ENCODE measurements at regions not wholly inside any gene's neighbourhood (a gene's known extent, or its start where the extent isn't known, plus 50 kb on each side); places are given as distances from the start of the nearest gene placed in this dataset.

- TF ChIP-seq SMC3 (IDR thresholded peaks at IDR 0.05; ENCODE audit: low read depth, low read length) (no peak), BHLHE40 (IDR thresholded peaks at IDR 0.05; ENCODE audit: low read depth, low read length) (no peak), MXI1 (IDR thresholded peaks at IDR 0.05; ENCODE audit: borderline replicate concordance, low read depth, low read length) (no peak), CTCF (conservative IDR thresholded peaks at IDR 0.05; ENCODE audit: low read depth, low read length) (no peak), RCOR1 (IDR thresholded peaks at IDR 0.05; ENCODE audit: insufficient replicate concordance, low read length) (no peak), MAZ (IDR thresholded peaks at IDR 0.05; ENCODE audit: borderline replicate concordance, low read depth, low read length) (no peak), MAFK (IDR thresholded peaks at IDR 0.05; ENCODE audit: low read depth, low read length) (no peak), NFE2L2 (IDR thresholded peaks at IDR 0.05; ENCODE audit: low read depth, low read length) (no peak), CHD1 (IDR thresholded peaks at IDR 0.05; ENCODE audit: low read depth, low read length) (no peak), RAD21 (IDR thresholded peaks at IDR 0.05; ENCODE audit: low read length) (no peak), CEBPB (IDR thresholded peaks at IDR 0.05; ENCODE audit: low read depth, low read length) (no peak), ELK1 (IDR thresholded peaks at IDR 0.05; ENCODE audit: borderline replicate concordance, low read depth, low read length) (no peak), RFX5 (IDR thresholded peaks at IDR 0.05; ENCODE audit: low read depth, low read length) (no peak), POLR2A (IDR thresholded peaks at IDR 0.05; ENCODE audit: low read depth, low read length) (no peak)
- TF ChIP-seq, protein P1, sequence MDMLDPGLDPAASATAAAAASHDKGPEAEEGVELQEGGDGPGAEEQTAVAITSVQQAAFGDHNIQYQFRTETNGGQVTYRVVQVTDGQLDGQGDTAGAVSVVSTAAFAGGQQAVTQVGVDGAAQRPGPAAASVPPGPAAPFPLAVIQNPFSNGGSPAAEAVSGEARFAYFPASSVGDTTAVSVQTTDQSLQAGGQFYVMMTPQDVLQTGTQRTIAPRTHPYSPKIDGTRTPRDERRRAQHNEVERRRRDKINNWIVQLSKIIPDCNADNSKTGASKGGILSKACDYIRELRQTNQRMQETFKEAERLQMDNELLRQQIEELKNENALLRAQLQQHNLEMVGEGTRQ (IDR thresholded peaks at IDR 0.05; ENCODE audit: low read depth, low read length): no peak
- Histone ChIP-seq H3K9me3 (ENCODE audit: control insufficient read depth, insufficient read depth, low read length) (no peaks in the 10 kb centered on the region), H3K23ac (ENCODE audit: low read depth, low read length) (no peak overlapping the region), H3K14ac (replicated peaks; ENCODE audit: low read depth, low read length) (no peak overlapping the region), H3K27me3 (ENCODE audit: control insufficient read depth, insufficient read depth, low read length) (peaks cover 52% of the 10 kb centered on the region), H2BK20ac (ENCODE audit: low read depth, low read length) (no peak overlapping the region), H2AFZ (replicated peaks; ENCODE audit: low read length, poor library complexity) (no peak overlapping the region), H2BK15ac (ENCODE audit: low read depth, low read length) (no peak overlapping the region), H2AK5ac (ENCODE audit: low read depth, low read length) (no peak overlapping the region), H3K36me3 (ENCODE audit: control insufficient read depth, insufficient read depth, low read length) (no peaks in the 10 kb centered on the region), H3K56ac (ENCODE audit: extremely low read depth, insufficient read depth, low read length) (no peak overlapping the region), H4K20me1 (ENCODE audit: insufficient read depth, low read length) (no peaks in the 10 kb centered on the region), H3K9ac (ENCODE audit: low read depth, low read length) (no peak overlapping the region), H4K8ac (ENCODE audit: low read depth in 2 of 2, low read length in 2 of 2) (no peak overlapping the region), H3K4me1 (ENCODE audit: control insufficient read depth, insufficient read depth, low read length) (peaks cover 10% of the 10 kb centered on the region), H3K79me1 (ENCODE audit: low read depth in 1 of 2, low read length in 2 of 2) (no peaks in the 10 kb centered on the region), H3K27ac (ENCODE audit: insufficient read depth, low read length) (no peak overlapping the region), H3K18ac (ENCODE audit: low read depth, low read length) (no peak overlapping the region), H3K4me2 (ENCODE audit: low read depth, low read length) (no peak overlapping the region), H3K4me3 (ENCODE audit: insufficient read depth, low read depth, low read length) (no peak overlapping the region), H3K9me1 (ENCODE audit: insufficient read depth, low read length) (peaks cover 14% of the 10 kb centered on the region; the same call in 1 of the 2 replicates), H2BK120ac (ENCODE audit: low read depth, low read length) (no peak overlapping the region), H2BK5ac (ENCODE audit: low read depth, low read length, poor library complexity, severe bottlenecking) (no peak overlapping the region), H2AK9ac (replicated peaks; ENCODE audit: low read depth, low read length, poor library complexity) (no peak overlapping the region), H4K91ac (ENCODE audit: insufficient read depth, low read depth, low read length) (no peak overlapping the region), H3K4ac (ENCODE audit: low read depth, low read length) (no peak overlapping the region), H4K5ac (ENCODE audit: low read depth, low read length) (no peak overlapping the region)
- ATAC-seq (ENCODE audit: low read depth) (no peak), DNase-seq (no peak)
- CTCF ChIA-PET: no interaction called here
- BruUV-seq (replicated peaks): no TSS peak
- dilution Hi-C loops (cut with HindIII; ENCODE audit: low sequenced_read_pairs, unreplicated experiment) (no loop called here), intact Hi-C loops (cut with micrococcal nuclease) (no loop called here), in situ Hi-C loops (cut with MboI; ENCODE audit: low sequenced_read_pairs) (no loop called here)
- no CpG with 5 or more reads among the region's 2 CpGs for WGBS, 2 experiments (ENCODE audit: extremely low coverage in 2 of 2, insufficient read length in 1 of 2)
- POLR2A ChIA-PET (ENCODE audit: unreplicated experiment): no interaction called here
Measured at GRCh38 chr12:11954181-11954580, 116.6 kb upstream of the BCL2L14 start.

All from IMR-90 (cell line).